SK-N-SH treated with all-trans-retinoic acid at 6 μM for 48 hours (cell line): ENCODE measurements at regions not wholly inside any gene's neighbourhood (a gene's known extent, or its start where the extent isn't known, plus 50 kb on each side); places are given as distances from the start of the nearest gene placed in this dataset.

Experiments
- ISL1 ChIP-seq: fragments of 250-450 bp; sonication (Bioruptor Pico); IDR thresholded peaks from 2 replicates; pipeline ENCODE4 v2.1.2; 2022; ENCODE audit warnings: mild to moderate bottlenecking, moderate library complexity
- OSR1 ChIP-seq: fragments of 250-450 bp; sonication (Bioruptor Pico); IDR thresholded peaks from 2 replicates; pipeline ENCODE4 v1.8.0; 2022; ENCODE audit warnings: moderate library complexity, mild to moderate bottlenecking, inconsistent platforms
- POU6F1 ChIP-seq: fragments of 250-450 bp; sonication (Bioruptor Pico); IDR thresholded peaks from 2 replicates; pipeline ENCODE4 v1.8.0; 2021; ENCODE audit warnings: low read depth, mild to moderate bottlenecking, moderate library complexity, borderline replicate concordance
- TSHZ2 ChIP-seq: fragments of 250-450 bp; sonication (Bioruptor Pico); IDR thresholded peaks from 2 replicates; pipeline ENCODE4 v1.5.0; 2020; ENCODE audit warnings: mild to moderate bottlenecking, moderate library complexity
- ZFP30 ChIP-seq: fragments of 450-650 bp; formaldehyde crosslinking; IDR thresholded peaks from 2 replicates; pipeline ENCODE4 v1.5.0; 2022; ENCODE audit warnings: mild to moderate bottlenecking, moderate library complexity

- TF ChIP-seq TSHZ2 (CRISPR knock-in tag) (no peak), ZFP30 (CRISPR knock-in tag) (no peak), ISL1 (0 out of 2 replicates have a peak, but pooled peaks have one; percentile 12), OSR1 (CRISPR knock-in tag) (no peak), POU6F1 (CRISPR knock-in tag) (no peak)
Measured at GRCh38 chr2:21452263-21452662, 328.5 kb downstream of the TDRD15 start.
